GM19324 (cell line): ENCODE measurements at regions not wholly inside any gene's neighbourhood (a gene's known extent, or its start where the extent isn't known, plus 50 kb on each side); places are given as distances from the start of the nearest gene placed in this dataset.
"Not testable (repeated sequence)": the region's sequence is repeated elsewhere in the genome, so short reads cannot be mapped to it uniquely, and the experiment has no call there.

ENCODE experiments used
- ATAC-seq: cut with Tn5 transposase; IDR thresholded peaks from one replicate; pipeline ENCODE4 v1.9.1; 2021; ENCODE audit warnings: mild to moderate bottlenecking, moderate library complexity; ENCODE audit not compliant: unreplicated experiment, low FRiP score

GRCh38 chr3:110815008-110815583 lies 256.5 kb upstream of the NECTIN3 start:
- no peak for ATAC-seq

DNA sequence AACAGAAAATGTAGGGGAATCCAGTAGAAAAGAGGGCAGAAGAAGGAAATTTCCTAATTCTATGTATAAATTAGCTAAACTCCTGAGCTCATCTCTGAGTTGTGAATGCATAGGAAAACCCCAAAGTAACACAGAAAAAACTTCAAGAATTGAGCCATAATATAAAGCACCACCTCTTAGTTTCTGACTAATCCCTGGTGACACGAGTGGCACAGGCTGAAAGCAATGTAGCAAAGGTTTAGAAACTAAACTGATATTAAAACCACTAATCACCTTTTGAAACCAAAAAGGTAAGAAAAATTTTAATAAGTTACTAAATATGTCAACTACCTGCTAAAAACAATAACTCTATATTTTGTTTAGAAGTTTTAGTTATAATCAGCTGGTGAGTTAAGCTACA lies 255.6 kb upstream of the NECTIN3 start:
- peak; percentile 82 for ATAC-seq

DNA sequence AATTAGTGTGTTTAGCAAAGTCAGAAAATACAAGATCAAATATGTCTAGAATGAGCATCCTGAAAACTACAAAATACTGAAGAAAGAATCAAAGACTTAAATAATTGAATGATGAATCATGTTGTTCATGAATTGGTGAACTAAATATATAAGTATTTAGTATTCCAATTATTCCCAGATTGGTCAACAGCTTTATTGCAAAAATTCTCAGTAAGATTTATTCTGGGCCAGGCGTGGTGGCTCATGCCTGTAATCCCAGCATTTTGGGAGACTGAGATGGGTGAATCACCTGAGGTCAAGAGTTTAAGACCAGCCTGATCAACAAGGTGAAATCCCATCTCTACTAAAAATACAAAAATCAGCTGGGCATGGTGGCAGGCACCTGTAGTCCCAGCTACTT lies 250.0 kb upstream of the NECTIN3 start:
- ATAC-seq, result no peak

- no peak for ATAC-seq
Measured at GRCh38 chr3:110822971-110823370, 248.6 kb upstream of the NECTIN3 start.

GRCh38 chr3:110846971-110847370 lies 224.6 kb upstream of the NECTIN3 start:
- no peak for ATAC-seq

DNA sequence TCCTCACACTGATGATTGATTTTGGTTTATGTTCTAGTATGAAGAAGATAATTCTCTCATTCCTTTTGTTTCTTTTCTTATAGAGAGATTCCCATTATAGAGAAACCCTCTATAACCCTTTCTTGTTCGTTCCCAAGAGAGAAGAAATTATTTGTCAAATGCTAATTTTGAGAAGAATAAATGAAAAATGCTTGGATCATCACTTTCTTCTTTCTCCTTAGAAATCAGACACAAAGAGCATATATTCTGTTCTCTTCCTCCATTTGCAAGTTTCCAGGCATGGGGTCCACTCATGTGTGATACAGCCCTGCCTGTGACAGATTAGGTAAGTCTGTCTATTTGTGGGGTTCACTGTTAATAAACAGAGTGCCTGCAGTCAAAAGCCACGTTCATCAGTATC lies 222.6 kb upstream of the NECTIN3 start:
- ATAC-seq, result no peak

GRCh38 chr3:110851736-110852135 lies 219.9 kb upstream of the NECTIN3 start:
- ATAC-seq, result no peak

DNA sequence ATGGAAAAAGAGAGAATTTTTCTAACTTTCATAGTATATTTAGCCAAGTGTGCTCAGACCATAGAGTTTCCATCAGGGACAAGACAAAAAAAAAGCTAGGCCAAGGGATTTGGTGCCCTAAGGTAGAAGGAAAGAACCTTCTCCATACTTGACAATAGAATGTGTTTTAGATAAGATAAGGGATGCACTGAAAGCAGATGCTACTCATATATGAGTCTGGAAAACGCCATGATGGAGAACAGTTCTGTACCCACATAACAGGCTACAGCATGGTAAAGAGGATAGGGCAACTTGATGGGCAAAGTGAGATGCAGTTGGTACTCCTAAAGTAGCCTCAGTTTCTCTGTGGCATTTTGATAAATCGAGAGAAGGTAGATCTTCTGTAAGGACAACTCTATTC lies 216.4 kb upstream of the NECTIN3 start:
- no peak for ATAC-seq

DNA sequence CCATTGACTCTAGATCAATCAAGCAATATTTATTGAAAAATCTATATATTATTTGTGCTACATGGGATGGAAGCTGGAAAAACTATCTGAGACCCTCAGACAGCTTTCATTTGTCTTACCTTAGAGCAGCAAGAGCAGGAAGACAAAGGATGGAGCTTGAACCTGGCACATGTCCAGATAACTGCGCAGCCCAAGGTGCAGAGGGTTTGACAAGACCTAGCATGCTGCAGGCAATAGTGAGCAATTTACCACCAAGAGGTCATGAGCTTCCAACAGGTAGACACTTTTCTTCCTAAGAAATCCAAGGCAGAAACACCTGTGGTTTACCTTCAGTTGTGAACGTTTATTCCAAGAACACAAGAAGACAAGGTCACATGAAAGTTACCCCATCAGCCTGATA lies 214.7 kb upstream of the NECTIN3 start:
- ATAC-seq, result no peak

DNA sequence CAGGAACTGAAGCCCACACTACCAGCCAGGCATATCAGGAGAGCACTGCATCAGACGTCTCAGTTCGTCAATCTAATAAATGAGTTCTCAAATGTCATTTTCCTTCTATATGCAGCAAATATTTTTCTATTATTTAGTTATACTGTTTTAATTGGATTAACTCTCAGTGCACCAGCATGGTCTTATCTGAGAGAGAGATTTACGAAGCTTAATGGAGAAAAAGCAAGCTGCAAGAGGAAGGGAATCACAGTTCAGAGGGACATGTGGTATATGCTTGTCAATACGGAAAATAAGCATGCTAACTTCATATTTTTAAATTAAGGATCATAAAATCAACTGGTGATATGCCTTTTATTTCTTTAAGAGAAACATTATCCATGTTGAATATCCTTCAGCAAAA lies 213.1 kb upstream of the NECTIN3 start:
- no peak for ATAC-seq

GRCh38 chr3:110859336-110859735 lies 212.3 kb upstream of the NECTIN3 start:
- ATAC-seq, result no peak

DNA sequence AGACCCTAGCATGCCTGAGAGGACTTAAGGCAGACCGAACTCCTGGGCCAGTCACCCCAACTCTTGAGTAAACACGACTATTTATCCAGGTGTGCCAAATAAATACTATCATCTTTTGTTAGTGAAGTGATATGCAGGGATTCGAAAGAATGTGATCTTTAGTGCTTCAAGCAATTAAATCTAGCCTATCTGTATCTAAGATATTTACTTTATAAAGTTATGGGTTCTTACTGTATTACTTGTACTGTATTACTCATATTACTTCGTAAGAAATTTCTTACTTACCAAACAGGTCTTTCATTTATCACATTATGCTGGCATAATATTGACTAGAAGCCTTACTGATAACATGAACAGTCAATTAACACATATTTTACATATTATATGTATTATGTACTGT lies 211.6 kb upstream of the NECTIN3 start:
- ATAC-seq, result no peak

DNA sequence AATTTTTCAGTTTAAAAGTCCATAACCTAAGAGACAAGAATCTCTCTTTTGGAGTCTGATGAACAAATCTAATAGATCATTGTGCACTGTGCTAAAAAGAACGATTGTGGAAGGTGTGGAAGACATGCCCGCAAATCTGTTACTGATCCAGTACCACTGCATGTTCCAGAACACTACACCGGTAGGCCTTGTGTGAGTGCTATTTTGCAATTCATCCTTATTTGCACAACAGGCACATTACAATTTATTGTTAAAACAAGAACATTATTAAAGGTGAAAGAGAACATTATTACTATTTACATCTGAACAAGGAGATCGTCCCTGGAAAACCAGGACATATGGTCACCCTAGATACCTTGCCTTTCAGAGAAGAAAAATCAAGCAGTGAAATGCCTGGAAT lies 205.7 kb upstream of the NECTIN3 start:
- ATAC-seq, result no peak

DNA sequence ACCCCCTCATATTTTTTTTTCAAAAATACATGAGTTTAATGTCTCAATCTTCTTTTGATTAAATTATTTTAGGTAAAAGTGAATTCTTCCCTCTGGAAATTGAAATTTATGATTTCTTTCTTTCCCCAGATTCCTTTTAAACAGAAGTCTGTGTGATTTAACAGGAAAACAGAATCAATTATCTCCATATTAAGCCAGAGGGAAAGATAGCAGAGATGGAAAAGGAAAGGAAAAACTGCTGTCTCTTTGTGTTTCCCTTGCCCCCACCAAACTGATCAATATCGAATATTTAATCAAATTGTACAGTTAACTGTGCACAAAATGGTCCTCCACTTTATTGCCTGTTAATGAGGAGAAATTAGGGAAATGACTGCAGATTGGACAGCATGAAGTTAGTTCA lies 203.5 kb upstream of the NECTIN3 start:
- ATAC-seq, result no peak

DNA sequence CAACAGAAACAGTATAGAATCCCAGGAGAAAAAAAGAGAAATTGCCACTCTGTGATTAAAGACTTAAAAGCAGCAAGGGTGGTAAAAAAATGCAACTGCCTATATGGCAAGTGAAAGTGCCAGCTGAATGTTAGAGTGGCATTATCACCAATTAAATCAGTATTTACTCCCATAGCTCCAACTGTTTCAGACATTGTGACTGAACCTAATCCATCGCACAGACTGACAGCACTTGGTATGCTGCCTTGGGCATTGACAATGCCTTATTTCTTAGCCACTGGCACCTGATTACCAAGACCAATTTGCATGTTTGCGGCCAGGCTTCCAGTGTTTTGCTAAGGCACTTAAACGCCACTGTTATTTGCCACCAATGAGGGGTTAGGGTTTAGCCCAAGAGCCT lies 201.9 kb upstream of the NECTIN3 start:
- ATAC-seq, result no peak

- ATAC-seq, result no peak
Measured at GRCh38 chr3:110871869-110872268, 199.7 kb upstream of the NECTIN3 start.

DNA sequence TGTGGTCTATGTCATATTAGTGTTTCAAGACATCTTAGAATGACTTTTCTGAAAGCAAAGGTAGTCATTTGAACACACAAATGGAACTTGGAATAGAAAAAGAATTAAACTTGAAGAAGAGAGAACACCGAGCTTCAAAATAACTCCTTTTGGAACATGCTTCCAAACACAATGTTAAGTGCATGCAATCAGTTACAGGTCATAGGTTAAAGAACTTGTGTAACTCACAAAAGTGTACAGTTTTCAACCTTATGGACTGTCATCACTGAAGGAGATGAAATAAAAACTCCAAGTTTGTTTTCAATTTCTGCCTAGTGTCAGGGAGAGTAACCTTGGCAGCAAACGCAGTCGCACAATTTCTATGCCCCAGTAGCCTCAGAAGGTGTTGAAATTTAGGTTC lies 192.9 kb upstream of the NECTIN3 start:
- no peak for ATAC-seq

DNA sequence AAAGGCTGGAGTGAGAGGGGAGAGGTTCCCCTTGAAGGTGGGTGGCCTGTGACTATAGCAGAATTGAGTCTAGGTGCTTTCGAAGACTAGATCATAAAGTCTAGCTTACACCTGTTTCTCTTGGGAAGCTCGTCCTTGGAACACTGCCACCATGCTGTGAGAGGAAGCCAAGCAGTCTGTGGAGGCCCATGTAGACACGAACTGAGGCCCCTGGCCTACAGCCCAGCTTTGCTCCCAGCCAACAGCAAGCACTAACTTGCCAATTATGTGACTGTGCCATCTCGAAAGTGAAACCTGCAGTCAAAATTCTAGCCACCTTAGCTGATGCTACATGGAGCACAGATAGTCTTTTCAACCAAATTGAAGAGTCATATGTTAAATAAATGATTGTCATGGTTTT lies 190.5 kb upstream of the NECTIN3 start:
- peak; percentile 99 for ATAC-seq

- ATAC-seq, result no peak
Measured at GRCh38 chr3:110886222-110886893, 185.3 kb upstream of the NECTIN3 start.

DNA sequence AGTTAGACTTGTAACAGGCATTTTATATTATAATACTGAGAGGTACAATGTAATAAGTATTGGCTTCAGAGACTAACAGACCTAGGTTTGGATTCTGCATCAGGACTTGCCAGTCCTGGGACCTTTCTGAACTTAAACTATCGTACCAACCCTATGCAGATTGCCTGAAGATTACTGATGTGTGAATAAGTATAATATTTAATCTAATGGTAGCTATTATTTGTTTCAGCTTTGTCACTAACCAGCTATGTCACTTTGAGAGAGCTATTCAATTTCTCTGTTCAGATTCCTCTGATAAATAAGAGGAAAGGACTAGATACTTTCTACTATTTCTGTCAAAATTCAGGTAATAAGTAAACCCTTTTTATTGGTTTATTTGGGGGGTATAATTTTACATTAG lies 184.4 kb upstream of the NECTIN3 start:
- no peak for ATAC-seq

DNA sequence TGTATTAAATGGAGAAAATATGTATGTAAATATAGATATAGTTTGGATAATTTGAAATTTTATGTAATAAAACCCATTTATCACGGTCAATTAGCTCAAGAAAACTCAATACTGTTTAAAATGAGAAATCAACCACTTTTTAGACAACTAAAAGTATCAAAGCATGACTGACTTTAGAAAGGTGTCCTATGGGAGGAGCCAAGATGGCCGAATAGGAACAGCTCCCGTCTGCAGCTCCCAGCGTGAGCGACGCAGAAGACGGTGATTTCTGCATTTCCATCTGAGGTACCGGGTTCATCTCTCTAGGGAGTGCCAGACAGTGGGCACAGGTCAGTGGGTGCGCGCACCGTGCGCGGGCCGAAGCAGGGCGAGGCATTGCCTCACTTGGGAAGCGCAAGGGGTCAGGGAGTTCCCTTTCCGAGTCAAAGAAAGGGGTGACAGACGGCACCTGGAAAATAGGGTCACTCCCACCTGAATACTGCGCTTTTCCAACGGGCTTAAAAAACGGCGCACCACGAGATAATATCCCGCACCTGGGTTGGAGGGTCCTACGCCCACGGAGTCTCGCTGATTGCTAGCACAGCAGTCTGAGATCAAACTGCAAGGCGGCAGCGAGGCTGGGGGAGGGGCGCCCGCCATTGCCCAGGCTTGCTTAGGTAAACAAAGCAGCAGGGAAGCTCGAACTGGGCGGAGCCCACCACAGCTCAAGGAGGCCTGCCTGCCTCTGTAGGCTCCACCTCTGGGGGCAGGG lies 182.8 kb upstream of the NECTIN3 start:
- ATAC-seq, result not testable (repeated sequence)

DNA sequence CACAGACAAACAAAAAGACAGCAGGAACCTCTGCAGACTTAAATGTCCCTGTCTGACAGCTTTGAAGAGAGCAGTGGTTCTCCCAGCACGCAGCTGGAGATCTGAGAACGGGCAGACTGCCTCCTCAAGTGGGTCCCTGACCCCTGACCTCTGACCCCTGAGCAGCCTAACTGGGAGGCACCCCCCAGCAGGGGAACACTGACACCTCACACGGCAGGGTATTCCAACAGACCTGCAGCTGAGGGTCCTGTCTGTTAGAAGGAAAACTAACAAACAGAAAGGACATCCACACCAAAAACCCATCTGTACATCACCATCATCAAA lies 182.3 kb upstream of the NECTIN3 start:
- not testable (repeated sequence) for ATAC-seq
